Forelimb muscle (tissue), 1 donor: ENCODE measurements at regions not wholly inside any gene's neighbourhood (a gene's known extent, or its start where the extent isn't known, plus 50 kb on each side); places are given as distances from the start of the nearest gene placed in this dataset.
"Not testable (repeated sequence)": the region's sequence is repeated elsewhere in the genome, so short reads cannot be mapped to it uniquely, and the experiment has no call there.

Experiments used
- DNase-seq: peaks from one replicate; pipeline ENCODE4 v3.0.0-alpha.2; 2013; ENCODE audit warnings: low read depth

GRCh38 chr2:105498281-105498846 is 99.5 kb upstream of the FHL2 start:
- DNase-seq = no peak

- no peak for DNase-seq
Observed at GRCh38 chr2:105497094-105497493, 98.2 kb upstream of the FHL2 start.

- DNase-seq = no peak
Observed at GRCh38 chr2:105496271-105496670, 97.4 kb upstream of the FHL2 start.

- no peak for DNase-seq
Observed at GRCh38 chr2:105494683-105495425, 96.0 kb upstream of the FHL2 start.

- DNase-seq = no peak
Observed at GRCh38 chr2:105490956-105491355, 92.1 kb upstream of the FHL2 start.

GRCh38 chr2:105490204-105490603 is 91.4 kb upstream of the FHL2 start:
- DNase-seq = no peak

GRCh38 chr2:105489168-105489878 is 90.5 kb upstream of the FHL2 start:
- DNase-seq = no peak

GRCh38 chr2:105488285-105488684 is 89.4 kb upstream of the FHL2 start:
- no peak for DNase-seq

GRCh38 chr2:105487142-105488069 is 88.6 kb upstream of the FHL2 start:
- DNase-seq = no peak

GRCh38 chr2:105486762-105487141 is 87.9 kb upstream of the FHL2 start:
- DNase-seq = no peak

- DNase-seq = no peak
Observed at GRCh38 chr2:105478670-105479069, 79.8 kb upstream of the FHL2 start.

GRCh38 chr2:105477050-105477620 is 78.3 kb upstream of the FHL2 start:
- not testable (repeated sequence) for DNase-seq

- DNase-seq = no peak
Observed at GRCh38 chr2:105473011-105473410, 74.2 kb upstream of the FHL2 start.

- DNase-seq = no peak
Observed at GRCh38 chr2:105470979-105471378, 72.1 kb upstream of the FHL2 start.

- no peak for DNase-seq
Observed at GRCh38 chr2:105469781-105470180, 70.9 kb upstream of the FHL2 start.

GRCh38 chr2:105468582-105469042 is 69.8 kb upstream of the FHL2 start:
- DNase-seq = no peak

GRCh38 chr2:105464325-105464724 is 65.5 kb upstream of the FHL2 start:
- no peak for DNase-seq

- no peak for DNase-seq
Observed at GRCh38 chr2:105460048-105460732, 61.3 kb upstream of the FHL2 start.

- no peak for DNase-seq
Observed at GRCh38 chr2:105458076-105458475, 59.2 kb upstream of the FHL2 start.

- DNase-seq = no peak
Observed at GRCh38 chr2:105455488-105456003, 56.7 kb upstream of the FHL2 start.
